Activated effector memory CD4-positive, alpha-beta T cell treated with Interleukin-2 at 50 U/mL for 16 hours (primary cell): ENCODE measurements at regions not wholly inside any gene's neighbourhood (a gene's known extent, or its start where the extent isn't known, plus 50 kb on each side); places are given as distances from the start of the nearest gene placed in this dataset.

Experiments used
- DNase-seq: peaks from one replicate; pipeline ENCODE4 v3.0.0-alpha.2; 2020

DNA sequence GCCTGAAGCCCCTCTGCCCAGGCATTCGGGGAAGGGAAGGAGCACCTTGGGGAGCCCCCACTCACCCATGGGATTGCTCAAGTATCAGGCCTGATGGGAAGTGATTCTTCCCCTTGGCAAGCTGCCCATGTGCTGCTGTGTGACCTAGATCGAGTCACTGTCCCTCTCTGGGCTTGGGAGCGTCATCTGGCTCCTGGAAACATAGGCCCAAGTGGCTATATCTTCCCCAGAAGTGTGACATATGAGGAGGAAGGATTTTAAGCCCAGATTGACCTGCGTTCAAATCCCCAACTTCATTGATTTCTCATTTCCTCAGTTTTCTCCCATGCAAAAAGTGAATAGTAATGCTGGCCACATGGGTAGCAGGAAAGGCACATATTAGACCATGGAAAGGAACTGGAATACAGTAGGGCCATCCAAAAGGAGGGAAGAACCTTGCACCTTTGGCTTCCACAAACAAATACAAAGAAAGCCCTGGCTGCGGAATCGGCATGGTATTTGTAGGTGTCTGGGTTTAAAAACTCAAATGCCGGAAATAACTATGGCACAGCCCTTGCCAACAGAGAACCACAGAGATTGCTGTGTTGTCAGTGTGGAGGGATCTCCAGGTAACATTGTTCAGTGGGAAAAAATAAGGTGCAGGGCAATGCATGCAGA is 169.5 kb upstream of the ZMIZ1 start:
- DNase-seq = no peak

DNA sequence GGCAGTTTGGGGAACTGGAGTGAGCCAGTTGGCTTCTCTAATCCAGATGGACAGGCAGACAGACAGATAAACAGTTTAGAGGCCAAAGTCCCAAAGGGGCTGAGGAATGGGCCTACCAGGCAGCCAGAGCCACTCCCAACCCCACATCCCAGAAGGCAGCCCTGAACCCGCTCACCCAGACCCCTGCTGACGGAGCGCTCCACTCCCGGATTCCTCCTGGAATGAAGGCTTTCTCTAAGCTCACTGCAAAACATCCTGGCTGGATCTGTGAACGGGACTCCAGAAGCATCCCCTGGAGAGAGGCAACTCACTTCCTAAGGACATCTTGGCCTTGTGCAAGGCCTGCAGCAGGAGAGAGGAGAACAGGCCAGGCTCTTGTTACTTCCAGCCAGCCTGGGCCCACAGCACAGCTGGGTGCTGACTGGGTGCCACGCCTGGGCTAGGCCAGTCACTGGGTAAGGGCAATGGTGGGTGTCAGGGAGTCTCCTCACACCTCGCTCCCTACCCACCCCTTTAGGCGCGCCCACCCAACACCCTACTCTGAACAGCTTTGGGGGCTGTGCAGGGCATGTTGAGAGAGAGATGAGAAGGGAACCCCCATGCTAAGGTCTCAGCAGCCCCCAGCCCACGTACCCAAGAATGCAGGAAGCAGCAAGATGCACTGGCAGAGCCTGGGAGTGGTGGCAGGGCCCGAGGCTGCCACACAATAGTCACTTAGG is 168.6 kb upstream of the ZMIZ1 start:
- DNase-seq = no peak

DNA sequence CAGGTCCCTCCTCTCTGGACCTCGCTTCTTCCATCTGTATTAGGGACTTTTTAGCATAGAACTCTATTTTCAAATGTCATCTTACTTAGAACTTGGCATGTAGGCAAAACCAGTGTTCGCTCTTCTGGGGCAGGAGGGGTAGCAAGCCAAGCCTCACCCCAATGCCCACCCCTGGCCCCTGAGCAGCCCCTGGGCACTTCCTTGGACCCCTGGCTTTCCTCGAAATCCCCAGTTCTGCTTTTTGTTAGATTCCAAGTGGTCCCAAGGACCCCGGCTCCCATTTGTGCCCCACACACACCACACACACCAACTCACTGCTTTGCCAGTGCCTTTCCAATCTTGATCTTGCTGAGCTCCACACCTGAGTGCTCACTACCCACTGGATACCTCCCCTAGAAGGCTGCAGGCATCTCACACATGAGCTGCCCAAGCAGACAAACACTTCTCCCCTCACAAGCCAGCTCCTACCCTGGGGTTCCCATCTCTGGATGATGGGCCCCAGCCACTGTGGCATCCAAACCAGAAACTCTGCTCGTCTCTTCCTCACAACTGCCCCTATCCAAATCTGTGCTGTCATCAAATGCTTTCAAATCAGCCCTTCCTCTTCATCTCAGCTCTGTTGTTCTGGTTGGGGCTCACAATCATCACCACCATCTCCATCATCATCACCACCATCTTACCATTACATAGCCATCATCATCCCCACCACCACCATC is 167.9 kb upstream of the ZMIZ1 start:
- no peak for DNase-seq

DNA sequence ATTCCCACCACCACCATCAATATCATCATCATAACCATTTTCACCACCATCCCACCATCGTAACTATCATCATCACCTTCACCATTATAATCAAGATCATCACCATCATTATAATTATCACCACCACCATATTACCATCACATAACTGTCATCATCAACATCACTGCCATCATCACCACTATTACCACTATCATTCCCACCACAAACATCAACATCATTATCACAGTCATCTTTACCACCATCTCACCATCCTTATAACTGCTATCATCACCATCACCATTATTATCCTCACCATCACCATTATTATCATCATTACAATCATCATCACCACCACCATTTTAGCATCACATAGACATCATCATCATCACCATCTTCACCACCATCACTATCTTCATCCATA is 167.1 kb upstream of the ZMIZ1 start:
- DNase-seq = no peak

DNA sequence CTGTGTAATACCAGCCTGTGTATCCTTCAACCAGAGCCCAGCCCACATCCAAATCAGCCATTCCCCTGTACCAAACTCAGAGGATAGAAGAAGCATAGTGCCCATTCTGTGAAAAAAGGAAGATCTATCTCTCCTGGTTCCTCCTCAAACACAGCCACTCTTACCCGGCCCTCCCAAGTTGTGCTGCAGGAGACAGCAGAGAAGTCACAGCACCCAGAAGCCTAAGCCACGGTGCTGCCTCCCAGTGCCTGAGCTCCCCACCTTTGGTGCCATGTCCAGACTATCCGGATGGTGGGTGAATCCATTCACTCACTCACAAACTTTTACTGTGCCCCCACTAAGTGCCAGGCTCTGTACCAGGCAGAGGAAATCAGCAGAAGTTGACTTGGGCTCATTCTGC is 166.0 kb upstream of the ZMIZ1 start:
- DNase-seq = no peak

DNA sequence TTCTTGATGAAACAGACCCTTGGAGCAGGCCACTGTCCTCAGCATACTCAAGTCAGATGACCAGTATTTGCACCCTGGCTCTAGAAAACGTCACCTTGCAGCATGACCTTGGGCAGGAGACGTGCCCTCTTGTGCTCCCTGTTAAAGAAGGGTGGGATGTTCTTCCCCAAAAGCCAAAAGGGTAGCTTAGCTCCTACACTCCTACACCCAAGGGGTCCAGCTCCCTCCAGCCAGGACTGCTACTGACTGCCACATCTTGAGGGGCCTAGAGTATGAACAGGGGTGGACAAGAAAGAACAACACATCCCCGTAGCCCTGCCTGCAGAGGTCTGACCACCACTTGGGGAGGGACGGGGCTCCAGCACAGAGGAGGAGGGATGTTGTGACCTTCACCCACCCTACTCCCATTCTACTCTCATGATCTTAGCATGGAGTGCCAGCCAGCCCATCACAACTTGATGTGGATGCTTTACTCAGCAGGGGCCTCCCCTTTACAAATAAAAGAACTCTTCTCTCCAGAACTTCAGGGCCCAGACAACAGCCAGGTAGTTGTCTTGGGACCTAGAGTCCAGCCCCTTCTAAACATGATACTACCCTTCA is 165.3 kb upstream of the ZMIZ1 start:
- DNase-seq = no peak

DNA sequence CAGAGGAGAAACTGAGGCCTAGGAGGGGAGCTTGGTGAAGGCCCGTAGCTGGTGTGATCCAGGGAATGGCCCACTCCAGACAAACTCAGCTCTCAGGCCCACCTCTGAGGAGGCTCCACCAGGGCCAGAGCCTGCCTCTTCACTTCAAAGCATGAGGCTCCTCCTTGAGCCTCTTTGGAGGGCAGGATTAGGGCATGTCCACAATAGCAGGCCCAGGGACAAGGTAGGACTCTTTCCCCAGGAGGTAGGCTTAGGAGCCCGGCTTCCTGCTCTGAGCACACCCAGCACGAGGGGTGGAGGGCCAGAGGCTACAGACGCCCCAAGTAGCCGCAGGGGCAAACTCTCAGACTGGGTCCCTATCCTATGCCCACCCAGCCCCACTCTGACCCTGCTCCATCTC is 164.6 kb upstream of the ZMIZ1 start:
- DNase-seq = no peak

DNA sequence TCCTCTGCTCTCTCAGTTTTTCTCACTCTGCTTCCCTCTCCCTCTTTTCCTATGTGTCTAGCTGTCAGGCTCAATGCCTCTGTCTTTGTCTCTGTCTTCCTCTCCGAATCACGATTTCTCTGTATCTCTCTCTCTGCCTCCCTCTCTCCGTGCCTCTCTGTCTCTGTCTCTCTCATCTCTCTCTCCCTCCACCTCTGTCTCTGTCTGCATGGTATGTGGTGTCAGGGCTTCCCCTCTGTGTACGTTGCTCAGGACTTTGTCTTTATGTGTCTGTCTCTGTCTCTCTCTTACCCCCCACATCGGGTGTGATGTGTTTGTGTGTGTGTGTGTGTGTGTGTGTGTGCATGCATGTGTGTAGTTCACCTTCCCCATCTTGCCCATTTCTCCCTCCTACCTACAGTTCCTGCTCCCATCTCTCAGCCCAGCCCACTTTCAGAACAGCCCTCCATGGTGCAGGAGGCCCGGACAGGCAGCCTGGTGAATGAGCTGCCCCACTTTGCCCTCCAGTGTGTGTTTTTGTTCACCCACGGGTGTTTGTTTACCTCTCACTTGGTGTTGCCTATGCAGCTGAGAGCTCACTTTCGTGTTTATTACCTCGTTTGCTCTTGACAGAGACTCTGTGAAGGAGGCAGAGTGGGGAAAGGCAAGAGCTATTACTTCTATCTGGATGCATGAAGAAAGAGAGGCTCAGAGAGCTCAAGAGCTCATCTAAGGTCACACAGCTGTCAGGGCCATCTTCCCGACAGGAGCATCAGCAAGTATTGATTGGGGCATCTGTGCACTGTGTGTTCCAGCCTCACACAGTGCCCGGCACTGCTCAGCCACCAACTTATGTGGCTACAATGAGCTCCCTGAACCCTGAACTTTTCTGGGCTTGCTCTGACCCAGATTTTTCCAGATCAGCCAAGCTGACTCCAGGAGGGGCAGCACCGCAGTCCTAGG is 163.5 kb upstream of the ZMIZ1 start:
- DNase-seq = no peak

DNA sequence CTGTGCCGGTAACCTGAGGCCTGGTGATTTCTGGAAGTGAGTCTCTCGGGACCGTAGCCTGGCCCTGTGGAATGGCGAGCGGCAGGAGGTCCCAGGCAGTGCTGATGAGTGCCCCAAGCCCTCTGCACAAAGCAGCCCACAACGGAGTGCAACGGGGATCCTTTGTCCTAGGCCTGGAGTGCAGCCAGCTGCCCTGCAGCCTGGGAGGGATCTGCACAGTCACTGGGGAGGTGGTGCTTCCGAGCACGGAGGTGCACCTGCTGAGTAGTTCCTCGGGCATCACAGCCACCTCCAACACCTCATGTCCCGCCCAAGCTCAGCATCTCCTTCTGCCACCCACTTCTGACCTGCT is 162.8 kb upstream of the ZMIZ1 start:
- no peak for DNase-seq

DNA sequence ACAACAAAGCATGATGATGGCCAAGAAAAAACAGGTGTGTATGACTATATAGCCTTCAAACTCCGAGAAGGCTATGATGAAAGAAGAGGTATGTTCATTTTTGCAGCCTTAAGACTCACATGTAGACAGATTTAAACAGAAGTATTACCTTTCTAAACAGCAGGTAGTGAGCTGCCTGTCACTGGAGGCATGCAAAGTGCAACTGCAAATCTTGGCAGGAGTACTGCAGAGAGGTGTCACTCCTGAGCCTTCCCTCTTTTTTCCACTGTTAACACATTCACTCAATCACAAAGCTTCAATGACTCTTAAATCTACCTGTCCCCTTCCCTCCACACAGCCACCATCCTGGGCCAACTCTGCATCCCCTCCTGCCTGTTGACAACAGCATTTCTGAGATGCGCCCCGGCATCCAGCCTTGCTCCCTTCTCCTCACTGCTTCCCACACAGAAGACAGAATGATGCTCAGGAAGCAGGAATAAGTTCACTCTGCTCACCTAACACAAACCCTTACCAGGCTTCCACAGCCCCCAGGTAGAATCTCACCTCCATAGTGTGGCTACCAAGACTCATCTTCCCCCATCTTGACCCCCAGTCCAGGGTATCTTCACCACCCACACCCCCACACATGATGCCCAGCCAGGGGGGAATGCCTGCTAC is 161.9 kb upstream of the ZMIZ1 start:
- no peak for DNase-seq

DNA sequence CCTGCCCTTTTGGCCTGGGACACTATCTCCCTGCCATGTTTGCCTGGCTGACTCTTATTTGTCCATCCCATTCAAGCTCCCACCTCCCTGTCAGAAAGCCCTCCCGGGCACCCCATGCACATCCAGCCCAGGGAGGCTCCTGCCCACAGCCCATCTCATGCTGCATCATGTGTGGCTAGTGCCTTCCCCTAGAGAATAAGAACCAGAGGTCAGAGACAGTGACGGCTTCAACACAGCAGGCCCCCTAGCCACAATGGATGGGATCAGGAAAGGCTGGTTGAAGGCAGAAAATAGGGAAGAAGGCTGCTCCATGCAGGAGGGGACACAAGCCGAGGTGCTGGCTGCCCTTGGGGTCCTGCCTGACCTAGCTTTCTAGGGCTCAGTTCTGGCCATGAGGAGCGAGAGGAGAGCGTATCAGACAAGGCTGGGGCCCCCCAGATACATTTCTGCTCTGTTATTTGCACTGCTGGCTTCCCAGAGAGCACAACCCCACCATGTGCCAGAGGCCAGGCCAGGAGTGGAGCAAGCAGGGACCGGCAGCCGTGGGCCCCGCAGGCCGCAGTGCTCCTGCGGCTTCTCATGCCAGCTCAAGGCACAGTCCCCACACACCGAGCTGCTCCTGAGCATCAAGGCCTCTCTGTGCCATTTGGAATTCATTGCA is 161.1 kb upstream of the ZMIZ1 start:
- DNase-seq = no peak

DNA sequence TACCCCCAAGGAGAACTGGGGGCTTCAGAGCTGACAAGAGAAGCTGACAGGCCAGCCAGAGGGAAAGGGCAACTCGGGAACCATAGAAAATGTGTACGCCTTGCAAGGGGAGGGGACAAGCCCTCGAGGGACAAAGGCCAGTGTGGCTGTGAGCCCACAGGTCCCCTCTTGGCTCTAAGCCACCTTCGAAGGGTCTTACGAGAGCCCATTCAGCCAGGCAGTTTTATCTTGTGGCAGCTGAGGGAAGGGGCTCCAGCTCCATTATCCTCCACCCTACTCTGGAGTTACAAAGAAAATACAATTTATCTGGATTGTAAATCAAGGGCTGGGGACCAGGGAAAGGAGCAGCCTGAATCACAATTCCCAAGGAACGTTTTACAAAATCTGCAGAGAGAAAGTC is 159.5 kb upstream of the ZMIZ1 start:
- no peak for DNase-seq

DNA sequence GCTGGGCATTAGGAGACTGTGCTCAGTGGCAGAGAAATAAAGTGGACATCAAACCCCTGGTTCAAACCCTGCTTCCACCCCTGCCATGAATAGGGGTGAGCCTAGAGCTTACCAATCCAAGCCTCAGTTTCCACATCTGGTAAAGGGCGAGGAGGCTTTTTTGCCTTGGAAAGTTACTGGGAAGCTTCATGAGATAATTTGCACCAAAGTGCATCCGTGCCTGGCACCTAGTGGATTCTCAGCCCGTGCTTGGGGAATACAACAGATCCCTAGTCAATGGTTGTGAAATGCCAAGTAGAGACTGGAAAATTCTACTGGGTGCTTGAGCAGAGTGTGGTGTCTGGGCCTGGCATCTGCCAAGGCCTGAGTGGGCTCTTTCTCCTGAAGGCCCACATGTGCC is 158.7 kb upstream of the ZMIZ1 start:
- no peak for DNase-seq

DNA sequence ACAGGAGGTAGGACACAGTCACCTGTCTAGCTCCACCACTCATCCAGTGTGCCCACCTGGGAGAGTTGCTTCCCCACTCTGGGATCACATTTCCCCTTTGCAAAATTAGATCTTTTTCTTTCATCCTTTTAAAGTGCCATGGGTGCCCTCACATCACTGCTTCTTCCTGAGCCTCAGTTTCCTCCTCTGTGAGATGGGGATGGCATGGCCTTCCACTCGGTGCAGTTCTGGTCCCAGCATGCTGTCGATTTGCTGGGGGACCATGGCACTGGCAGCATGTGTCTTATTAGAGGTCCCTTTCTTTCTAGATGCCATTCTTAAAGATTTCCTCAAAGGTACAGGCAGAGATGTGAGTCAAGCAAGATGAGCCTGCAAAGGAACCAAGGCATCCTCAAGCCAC is 158.3 kb upstream of the ZMIZ1 start:
- no peak for DNase-seq

DNA sequence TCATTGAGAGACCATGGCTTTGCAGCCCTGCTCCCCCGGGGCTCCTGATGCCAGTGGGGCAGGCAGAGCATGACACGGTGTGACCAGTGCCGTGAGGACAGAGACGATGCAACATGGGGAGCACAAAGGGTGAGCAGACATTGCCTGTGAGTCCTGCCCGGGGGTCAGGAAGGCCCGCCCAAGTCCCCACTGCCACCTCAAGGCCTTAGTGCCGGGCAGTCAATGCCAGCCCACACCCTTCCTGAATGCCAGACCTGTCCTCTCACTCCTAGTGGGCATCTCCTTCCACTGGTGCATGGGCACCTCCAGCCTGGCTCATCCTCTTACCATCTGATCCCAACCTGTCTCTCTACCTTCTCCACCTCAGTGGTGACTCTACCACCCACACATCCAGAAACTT is 157.9 kb upstream of the ZMIZ1 start:
- no peak for DNase-seq

DNA sequence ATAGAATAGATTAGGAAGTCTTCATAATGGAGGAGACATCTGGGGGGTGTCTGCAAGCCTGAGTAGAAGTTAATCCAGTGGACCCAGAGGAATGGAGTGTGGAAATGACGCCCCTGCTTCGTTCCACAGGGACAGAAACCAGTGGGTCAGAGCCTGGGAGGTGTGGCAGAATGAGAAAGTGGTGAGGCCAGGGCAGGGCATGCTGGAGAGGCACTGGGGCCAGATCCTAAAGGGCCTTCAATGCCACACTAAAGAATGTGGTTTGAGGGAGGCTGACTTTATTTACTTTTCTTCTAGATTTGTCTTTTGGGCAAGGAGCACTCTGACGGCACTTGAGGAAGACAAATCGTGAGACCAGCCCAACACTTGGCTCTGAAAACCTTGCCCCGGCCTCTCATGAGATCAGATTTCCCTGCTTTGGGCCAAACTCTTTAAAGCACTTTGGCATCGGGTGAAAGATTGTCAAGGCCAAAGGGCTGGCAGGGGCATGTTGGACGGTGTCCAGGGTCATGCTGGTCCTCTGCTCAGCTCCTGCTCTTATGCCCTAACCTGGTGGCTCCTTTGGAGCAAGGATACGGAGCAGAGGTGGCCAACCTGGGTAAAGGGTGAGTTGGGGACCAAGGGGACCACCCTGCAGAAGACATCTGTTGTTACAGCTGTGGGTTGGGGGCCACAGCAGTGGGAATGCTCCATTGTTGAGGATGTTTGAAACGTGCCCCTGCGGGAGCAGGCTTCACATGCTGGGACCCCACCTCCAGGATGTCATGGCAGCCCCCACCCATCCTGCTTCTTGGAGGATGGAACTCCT is 157.0 kb upstream of the ZMIZ1 start:
- no peak for DNase-seq

DNA sequence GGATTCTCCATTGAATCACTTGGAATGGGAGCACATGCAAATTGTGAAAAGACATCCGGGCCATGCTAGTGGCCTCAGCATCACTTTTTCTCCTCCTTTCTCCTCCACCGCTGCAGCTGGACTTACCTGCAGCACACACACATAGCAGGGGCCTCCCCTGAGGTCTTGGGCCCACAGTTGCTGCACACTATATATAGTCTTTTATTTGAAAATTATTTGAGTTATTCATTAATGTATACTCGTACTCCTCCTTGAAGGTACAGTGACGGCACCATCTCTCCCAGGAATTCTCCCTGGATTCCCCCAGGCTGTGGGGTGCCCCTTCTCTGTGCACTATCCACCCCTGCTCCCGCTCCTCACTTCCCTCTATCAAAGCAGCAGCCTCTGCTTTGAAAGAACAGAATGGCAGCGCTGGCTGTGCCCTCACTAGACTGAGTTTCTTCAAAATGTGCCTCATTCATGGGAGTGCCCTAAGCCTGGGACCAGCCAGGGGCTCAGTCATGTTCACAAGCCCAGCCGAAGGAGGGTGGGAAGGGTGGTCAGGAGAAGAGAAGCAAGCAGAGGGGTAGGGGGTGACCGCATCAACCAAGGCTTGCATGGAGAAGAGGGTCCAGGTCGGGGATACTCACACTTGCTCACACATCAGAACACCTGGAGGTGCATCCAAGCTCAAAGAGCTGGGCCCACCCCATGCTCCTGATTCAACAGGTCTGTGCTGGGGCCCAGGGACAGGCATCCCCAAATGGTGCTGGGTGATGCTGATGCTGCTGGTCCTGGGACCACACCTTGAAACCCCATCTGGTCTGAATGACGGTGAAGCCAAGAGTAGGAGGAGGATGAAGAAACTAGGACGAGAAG is 156.2 kb upstream of the ZMIZ1 start:
- DNase-seq = no peak

DNA sequence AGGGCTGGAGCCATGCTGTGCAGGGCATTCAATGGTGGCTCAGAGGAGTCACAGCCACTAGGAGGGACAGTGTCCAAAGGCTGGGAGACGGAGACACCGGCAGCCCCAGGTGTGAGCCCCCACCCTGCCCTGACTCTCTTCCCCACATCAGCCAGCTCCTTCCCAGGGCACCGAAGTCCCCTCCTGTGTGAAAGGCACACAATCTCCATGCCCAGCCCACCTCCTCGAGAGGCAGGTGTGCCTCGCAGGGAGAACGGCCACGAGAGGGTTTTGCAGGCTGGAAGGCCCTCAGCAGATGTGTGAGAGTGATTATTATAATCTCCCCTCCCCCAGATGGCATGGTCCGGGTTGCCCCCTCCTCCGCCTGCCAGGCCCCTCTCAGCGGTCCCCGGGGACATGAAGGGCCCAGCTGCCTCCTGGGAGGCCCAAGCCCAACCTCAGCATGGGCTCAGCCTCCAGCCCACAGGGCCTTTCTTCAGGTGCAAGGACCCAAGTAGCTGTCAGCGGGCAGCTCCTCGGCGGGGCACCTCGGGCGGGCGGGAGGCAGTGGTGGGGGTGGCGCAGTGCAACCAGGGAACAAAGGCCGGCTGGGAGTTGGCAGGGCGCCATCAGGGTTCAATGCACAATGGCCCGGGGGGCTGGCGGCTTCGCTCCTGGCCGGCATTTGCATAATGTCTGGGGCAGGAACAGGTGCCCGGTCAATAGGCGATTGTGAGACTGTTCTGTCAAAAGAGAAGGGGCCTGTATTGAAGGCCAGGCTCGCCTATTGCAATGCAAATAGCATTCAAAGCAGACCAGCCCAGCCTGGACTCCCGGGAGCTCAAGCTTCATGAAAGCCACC is 155.3 kb upstream of the ZMIZ1 start:
- DNase-seq = no peak

DNA sequence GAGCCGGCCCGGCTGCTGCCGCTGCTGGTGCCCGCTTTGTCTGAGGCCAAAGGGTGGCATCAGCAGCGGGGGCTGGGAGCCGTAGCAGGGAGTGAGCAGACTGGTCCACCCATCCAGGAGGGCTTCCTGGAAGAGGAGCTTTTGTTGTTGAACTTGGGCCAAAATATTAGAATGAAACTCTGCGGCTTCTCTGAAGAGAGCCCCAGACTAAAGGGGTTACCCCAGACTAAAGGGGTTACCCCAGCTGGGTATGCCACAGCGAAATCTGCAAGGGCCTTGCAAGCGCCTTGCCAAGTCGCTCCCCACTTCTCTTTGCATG is 154.7 kb upstream of the ZMIZ1 start:
- no peak for DNase-seq
